Glomerular endothelial cell (primary cell): ENCODE measurements at regions not wholly inside any gene's neighbourhood (a gene's known extent, or its start where the extent isn't known, plus 50 kb on each side); places are given as distances from the start of the nearest gene placed in this dataset.

Experiments
- DNase-seq: peaks from one replicate; pipeline ENCODE4 v3.0.0-alpha.2; 2011; ENCODE audit warnings: low read depth, low spot score; ENCODE audit errors: extremely low read depth

- DNase-seq = no peak
Observed at GRCh38 chr10:129319934-129320333, 147.1 kb upstream of the MGMT start.

GRCh38 chr10:129320340-129320739, 146.7 kb upstream of the MGMT start:
- DNase-seq = no peak

- DNase-seq = no peak
Observed at GRCh38 chr10:129321727-129322126, 145.3 kb upstream of the MGMT start.

- no peak for DNase-seq
Observed at GRCh38 chr10:129322933-129323820, 143.9 kb upstream of the MGMT start.

GRCh38 chr10:129323879-129324278, 143.2 kb upstream of the MGMT start:
- no peak for DNase-seq

- no peak for DNase-seq
Observed at GRCh38 chr10:129325893-129326292, 141.1 kb upstream of the MGMT start.

- no peak for DNase-seq
Observed at GRCh38 chr10:129328546-129328945, 138.5 kb upstream of the MGMT start.

- DNase-seq = no peak
Observed at GRCh38 chr10:129329385-129330055, 137.5 kb upstream of the MGMT start.

GRCh38 chr10:129330211-129330610, 136.8 kb upstream of the MGMT start:
- DNase-seq = no peak

- no peak for DNase-seq
Observed at GRCh38 chr10:129331207-129331838, 135.7 kb upstream of the MGMT start.

- DNase-seq = no peak
Observed at GRCh38 chr10:129331839-129332220, 135.2 kb upstream of the MGMT start.

- DNase-seq = peak; percentile 23
Observed at GRCh38 chr10:129332476-129332875, 134.6 kb upstream of the MGMT start.

GRCh38 chr10:129333706-129334105, 133.3 kb upstream of the MGMT start:
- DNase-seq = no peak

- DNase-seq = no peak
Observed at GRCh38 chr10:129334266-129334665, 132.8 kb upstream of the MGMT start.

- DNase-seq = no peak
Observed at GRCh38 chr10:129335396-129335795, 131.6 kb upstream of the MGMT start.

GRCh38 chr10:129335942-129336341, 131.1 kb upstream of the MGMT start:
- DNase-seq = no peak

GRCh38 chr10:129339191-129339590, 127.8 kb upstream of the MGMT start:
- no peak for DNase-seq

- no peak for DNase-seq
Observed at GRCh38 chr10:129339841-129340240, 127.2 kb upstream of the MGMT start.

GRCh38 chr10:129341087-129341486, 126.0 kb upstream of the MGMT start:
- no peak for DNase-seq

- DNase-seq = no peak
Observed at GRCh38 chr10:129342385-129342784, 124.7 kb upstream of the MGMT start.

GRCh38 chr10:129343141-129343540, 123.9 kb upstream of the MGMT start:
- no peak for DNase-seq

GRCh38 chr10:129344103-129344502, 122.9 kb upstream of the MGMT start:
- no peak for DNase-seq
